Mesendoderm (in vitro differentiated cells): ENCODE measurements at regions not wholly inside any gene's neighbourhood (a gene's known extent, or its start where the extent isn't known, plus 50 kb on each side); places are given as distances from the start of the nearest gene placed in this dataset.

ENCODE experiments used
- DNase-seq: peaks from one replicate; pipeline ENCODE4 v3.0.0; 2013
- H2AK5ac ChIP-seq: 2 replicates; pipeline ENCODE4 v1.6.1; 2013; ENCODE audit warnings: low read length, inconsistent platforms
- H2BK120ac ChIP-seq: 2 replicates; pipeline ENCODE4 v1.6.1; 2013; ENCODE audit warnings: low read depth, mild to moderate bottlenecking, low read length, moderate library complexity, mixed read lengths
- H2BK15ac ChIP-seq: replicated peaks from 2 replicates; pipeline ENCODE4 v1.6.1; 2013; ENCODE audit warnings: low read depth, mild to moderate bottlenecking, moderate library complexity
- H2BK5ac ChIP-seq: 2 replicates; pipeline ENCODE4 v1.6.1; 2013; ENCODE audit warnings: low read length, inconsistent platforms
- H3K18ac ChIP-seq: 2 replicates; pipeline ENCODE4 v1.6.1; 2013; ENCODE audit warnings: mild to moderate bottlenecking, low read length, mixed read lengths
- H3K23ac ChIP-seq: one replicate; pipeline ENCODE4 v1.6.1; 2013; ENCODE audit warnings: low read length
- H3K27ac ChIP-seq: 2 replicates; pipeline ENCODE4 v1.5.1; 2013; ENCODE audit warnings: low read depth, mild to moderate bottlenecking, inconsistent platforms, low read length, moderate library complexity
- H3K27me3 ChIP-seq: 2 replicates; pipeline ENCODE4 v1.6.1; 2013; ENCODE audit warnings: low read length, control low read depth, mild to moderate bottlenecking, inconsistent platforms; ENCODE audit not compliant: insufficient read depth, poor library complexity
- H3K36me3 ChIP-seq: 2 replicates; pipeline ENCODE4 v1.6.1; 2013; ENCODE audit warnings: low read length, inconsistent platforms; ENCODE audit not compliant: control insufficient read depth, insufficient read depth
- H3K4ac ChIP-seq: one replicate; pipeline ENCODE4 v1.6.1; 2013; ENCODE audit warnings: low read depth, mild to moderate bottlenecking, low read length, moderate library complexity
- H3K4me1 ChIP-seq: 2 replicates; pipeline ENCODE4 v1.6.1; 2013; ENCODE audit warnings: low read depth, low read length, inconsistent platforms; ENCODE audit not compliant: control insufficient read depth
- H3K4me2 ChIP-seq: 2 replicates; pipeline ENCODE4 v1.6.1; 2013; ENCODE audit warnings: low read length
- H3K4me3 ChIP-seq: 2 replicates; pipeline ENCODE4 v1.5.1; 2013; ENCODE audit warnings: mild to moderate bottlenecking, low read length
- H3K56ac ChIP-seq: one replicate; pipeline ENCODE4 v1.6.1; 2013; ENCODE audit warnings: low read length
- H3K79me1 ChIP-seq: 2 replicates; pipeline ENCODE4 v1.6.1; 2013; ENCODE audit warnings: low read length, inconsistent platforms
- H3K79me2 ChIP-seq: 2 replicates; pipeline ENCODE4 v1.6.1; 2013; ENCODE audit warnings: mild to moderate bottlenecking, low read length; ENCODE audit not compliant: control insufficient read depth, insufficient read depth
- H3K9ac ChIP-seq: 2 replicates; pipeline ENCODE4 v1.6.1; 2013; ENCODE audit warnings: low read length, inconsistent platforms
- H4K5ac ChIP-seq: one replicate; pipeline ENCODE4 v1.6.1; 2013; ENCODE audit warnings: low read length
- H4K8ac ChIP-seq: one replicate; pipeline ENCODE4 v1.6.1; 2013; ENCODE audit warnings: low read depth, mild to moderate bottlenecking, control low read depth, low read length, moderate library complexity
- WGBS: extraction: QIAGEN DNeasy Blood & Tissue Kit; methylation state at CpG from one replicate; pipeline ENCODE4 v1.1.7; 2013; ENCODE audit warnings: low lambda C conversion rate, missing lambda C conversion rate; ENCODE audit not compliant: insufficient coverage; ENCODE audit errors: extremely low coverage; 5-methylcytosine and 5-hydroxymethylcytosine counted together

DNA sequence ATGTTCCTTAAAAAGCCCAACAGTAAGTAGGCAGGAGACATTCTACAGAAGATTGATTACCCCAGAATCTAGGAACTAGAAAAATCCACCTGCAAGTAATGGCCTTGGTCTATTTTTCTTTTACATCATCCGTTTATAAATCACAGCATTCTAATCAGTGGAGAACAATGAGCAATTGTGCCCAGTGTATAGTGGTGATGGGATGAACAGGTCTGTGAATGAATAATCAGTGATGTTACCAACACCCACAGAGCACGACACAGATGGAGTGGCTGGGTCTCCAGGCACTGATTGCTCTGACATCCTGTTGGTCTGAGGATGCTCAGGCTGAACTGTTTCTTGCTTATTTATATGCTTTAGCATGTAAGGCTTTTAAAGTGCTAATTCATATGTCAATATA is 1251.2 kb upstream of the CDH8 start:
- DNase-seq: no peak
- H3K9ac ChIP-seq: no peak overlapping the region
- no peak overlapping the region for H4K8ac ChIP-seq
- H3K4me2 ChIP-seq: no peak overlapping the region
- no peak overlapping the region for H2AK5ac ChIP-seq
- no peaks in the 10 kb centered on the region for H3K36me3 ChIP-seq
- no peak overlapping the region for H3K4me3 ChIP-seq
- H3K27me3 ChIP-seq: no peaks in the 10 kb centered on the region
- H3K79me2 ChIP-seq: no peaks in the 10 kb centered on the region
- no peak overlapping the region for H3K4ac ChIP-seq
- no peak overlapping the region for H2BK5ac ChIP-seq
- no peak overlapping the region for H3K18ac ChIP-seq
- H2BK15ac ChIP-seq: no peak overlapping the region
- H4K5ac ChIP-seq: no peak overlapping the region
- no peak overlapping the region for H2BK120ac ChIP-seq
- no CpG with 5 or more reads among the region's 2 CpGs for whole genome bisulfite sequencing
- no peak overlapping the region for H3K56ac ChIP-seq
- no peaks in the 10 kb centered on the region for H3K4me1 ChIP-seq
- no peak overlapping the region for H3K23ac ChIP-seq
- no peaks in the 10 kb centered on the region for H3K79me1 ChIP-seq
- H3K27ac ChIP-seq: no peak overlapping the region

GRCh38 chr16:63283721-63284120 is 1247.5 kb upstream of the CDH8 start:
- Histone ChIP-seq H3K36me3 (no peaks in the 10 kb centered on the region), H3K4me3 (no peak overlapping the region), H3K79me1 (no peaks in the 10 kb centered on the region), H3K4ac (no peak overlapping the region), H4K5ac (no peak overlapping the region), H3K18ac (no peak overlapping the region), H2AK5ac (no peak overlapping the region), H3K27ac (no peak overlapping the region), H3K4me1 (no peaks in the 10 kb centered on the region), H3K4me2 (no peak overlapping the region), H2BK15ac (no peak overlapping the region), H3K79me2 (no peaks in the 10 kb centered on the region), H2BK120ac (no peak overlapping the region), H3K56ac (no peak overlapping the region), H3K27me3 (no peaks in the 10 kb centered on the region), H4K8ac (no peak overlapping the region), H3K9ac (no peak overlapping the region), H2BK5ac (no peak overlapping the region), H3K23ac (no peak overlapping the region)
- no peak for DNase-seq
- no CpG with 5 or more reads among the region's 1 CpG for WGBS

DNA sequence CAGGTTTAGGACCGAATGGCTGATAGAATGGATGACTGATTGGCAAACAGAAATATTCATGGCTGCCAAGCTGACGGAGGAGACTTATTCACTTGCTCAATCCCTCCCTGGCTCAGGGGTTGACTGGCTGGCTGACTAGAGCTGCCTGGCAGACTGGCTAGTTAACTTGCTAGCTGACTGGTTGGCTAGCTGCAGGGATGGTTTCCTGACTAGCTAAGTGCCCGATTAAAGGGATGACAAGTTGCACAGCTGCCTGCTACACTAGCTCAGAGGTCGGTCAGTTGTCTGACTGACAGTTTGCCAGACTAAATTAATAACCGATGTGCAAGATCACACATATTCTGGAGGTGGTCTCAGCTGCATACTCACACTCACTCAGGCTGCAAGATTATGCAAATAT is 1208.4 kb upstream of the CDH8 start:
- Histone ChIP-seq H3K4me3 (no peak overlapping the region), H3K23ac (no peak overlapping the region), H2BK5ac (no peak overlapping the region), H3K18ac (no peak overlapping the region), H2BK120ac (no peak overlapping the region), H3K27me3 (no peaks in the 10 kb centered on the region), H3K56ac (no peak overlapping the region), H3K9ac (no peak overlapping the region), H3K79me2 (no peaks in the 10 kb centered on the region), H3K27ac (no peak overlapping the region), H4K8ac (no peak overlapping the region), H3K4me2 (no peak overlapping the region), H4K5ac (no peak overlapping the region), H3K4ac (no peak overlapping the region), H2AK5ac (no peak overlapping the region), H3K79me1 (no peaks in the 10 kb centered on the region), H2BK15ac (no peak overlapping the region), H3K4me1 (no peaks in the 10 kb centered on the region), H3K36me3 (no peaks in the 10 kb centered on the region)
- no peak for DNase-seq
- no CpG with 5 or more reads among the region's 5 CpGs for WGBS

GRCh38 chr16:63241497-63242028 is 1205.3 kb upstream of the CDH8 start:
- Histone ChIP-seq H3K4me1 (no peaks in the 10 kb centered on the region), H3K27me3 (no peaks in the 10 kb centered on the region), H4K8ac (no peak overlapping the region), H3K4ac (no peak overlapping the region), H3K9ac (no peak overlapping the region), H2BK15ac (no peak overlapping the region), H3K4me3 (no peak overlapping the region), H3K27ac (no peak overlapping the region), H2BK120ac (no peak overlapping the region), H3K36me3 (no peaks in the 10 kb centered on the region), H3K79me2 (no peaks in the 10 kb centered on the region), H2AK5ac (no peak overlapping the region), H3K79me1 (no peaks in the 10 kb centered on the region), H2BK5ac (no peak overlapping the region), H3K4me2 (no peak overlapping the region), H4K5ac (no peak overlapping the region), H3K18ac (no peak overlapping the region), H3K56ac (no peak overlapping the region), H3K23ac (no peak overlapping the region)
- WGBS: no CpG with 5 or more reads among the region's 5 CpGs
- no peak for DNase-seq

DNA sequence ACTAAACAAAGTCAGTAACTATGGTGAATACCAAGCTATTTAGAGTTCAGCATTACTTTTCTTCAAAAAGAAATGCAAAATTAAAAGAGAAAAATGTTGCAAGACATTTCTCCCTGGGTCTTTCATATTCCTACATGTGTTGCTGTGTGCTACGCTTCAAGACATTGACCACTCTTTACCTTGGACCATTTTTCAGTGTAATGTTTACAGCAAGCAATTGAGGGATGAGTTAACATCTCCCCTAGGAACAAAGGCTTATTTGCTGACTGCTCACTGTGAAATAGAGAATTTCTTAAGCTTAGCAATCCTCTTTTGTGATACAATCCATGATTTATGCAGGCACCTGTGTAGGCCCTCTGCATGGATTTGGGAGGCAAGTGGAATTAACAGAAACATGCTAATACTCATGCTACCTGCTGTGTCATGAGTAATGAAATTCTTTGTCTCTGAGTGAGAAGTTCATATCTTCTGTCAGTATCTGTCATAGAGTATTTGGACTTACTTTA is 1202.9 kb upstream of the CDH8 start:
- H3K79me1 ChIP-seq: no peaks in the 10 kb centered on the region
- no CpG with 5 or more reads among the region's 1 CpG for WGBS
- no peak overlapping the region for H3K23ac ChIP-seq
- H3K27ac ChIP-seq: no peak overlapping the region
- H3K4me2 ChIP-seq: no peak overlapping the region
- no peak overlapping the region for H3K4me3 ChIP-seq
- H3K56ac ChIP-seq: no peak overlapping the region
- H3K36me3 ChIP-seq: no peaks in the 10 kb centered on the region
- no peak overlapping the region for H2BK120ac ChIP-seq
- no peaks in the 10 kb centered on the region for H3K79me2 ChIP-seq
- H2AK5ac ChIP-seq: no peak overlapping the region
- no peak overlapping the region for H3K4ac ChIP-seq
- H2BK5ac ChIP-seq: no peak overlapping the region
- DNase-seq: peak; percentile 33
- no peaks in the 10 kb centered on the region for H3K4me1 ChIP-seq
- H3K18ac ChIP-seq: no peak overlapping the region
- H2BK15ac ChIP-seq: no peak overlapping the region
- no peak overlapping the region for H3K9ac ChIP-seq
- H3K27me3 ChIP-seq: no peaks in the 10 kb centered on the region
- H4K5ac ChIP-seq: no peak overlapping the region
- H4K8ac ChIP-seq: no peak overlapping the region

DNA sequence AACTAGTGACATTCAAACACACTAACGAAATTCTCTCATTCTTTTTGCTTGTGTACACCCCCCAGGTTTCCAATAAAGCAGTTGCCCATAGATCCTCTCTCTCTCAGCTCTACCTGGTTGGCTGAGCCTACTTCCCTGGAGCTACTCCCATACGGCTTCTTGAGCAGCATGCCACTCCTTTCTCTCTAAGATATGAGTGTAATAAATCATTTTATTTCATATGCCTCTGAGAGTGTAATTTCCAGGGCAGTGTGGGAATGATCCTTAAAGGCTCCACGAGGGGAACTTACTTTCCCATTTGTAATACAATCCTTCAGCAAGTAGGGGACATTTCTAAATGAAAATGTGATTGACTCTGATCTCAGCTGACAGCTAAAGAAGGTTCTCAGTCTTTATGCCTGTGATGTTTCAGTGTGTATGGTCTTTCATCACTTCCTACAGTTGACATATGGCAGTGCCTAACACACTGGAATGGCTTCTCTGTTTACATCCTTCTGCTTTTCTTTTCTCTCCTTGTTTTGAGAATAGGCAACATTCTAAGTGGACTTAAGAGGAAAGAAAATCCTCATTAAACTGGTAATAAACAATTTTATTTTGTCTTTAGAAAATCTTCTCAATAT is 1194.3 kb upstream of the CDH8 start:
- no peak for DNase-seq
- H3K79me2 ChIP-seq: no peaks in the 10 kb centered on the region
- H3K4me1 ChIP-seq: no peaks in the 10 kb centered on the region
- no peak overlapping the region for H3K18ac ChIP-seq
- no peak overlapping the region for H2BK120ac ChIP-seq
- H3K9ac ChIP-seq: no peak overlapping the region
- H2AK5ac ChIP-seq: no peak overlapping the region
- no peak overlapping the region for H4K5ac ChIP-seq
- no peak overlapping the region for H3K27ac ChIP-seq
- no peak overlapping the region for H4K8ac ChIP-seq
- H3K4me3 ChIP-seq: no peak overlapping the region
- H3K56ac ChIP-seq: no peak overlapping the region
- H3K4ac ChIP-seq: no peak overlapping the region
- no peak overlapping the region for H2BK15ac ChIP-seq
- H3K79me1 ChIP-seq: no peaks in the 10 kb centered on the region
- no peaks in the 10 kb centered on the region for H3K36me3 ChIP-seq
- no peak overlapping the region for H3K4me2 ChIP-seq
- no peak overlapping the region for H3K23ac ChIP-seq
- H2BK5ac ChIP-seq: no peak overlapping the region
- no CpG with 5 or more reads among the region's 3 CpGs for WGBS
- no peaks in the 10 kb centered on the region for H3K27me3 ChIP-seq
